Skeletal muscle tissue (tissue), 3 donors: ENCODE measurements at regions not wholly inside any gene's neighbourhood (a gene's known extent, or its start where the extent isn't known, plus 50 kb on each side); places are given as distances from the start of the nearest gene placed in this dataset.

Source experiments
- H3K27ac ChIP-seq: one replicate; pipeline ENCODE4 v1.7.0; 2013; ENCODE audit warnings: mild to moderate bottlenecking, low read depth, low read length, inconsistent platforms
- H3K27me3 ChIP-seq, 3 donors: one replicate each; pipeline ENCODE4 v1.7.0; 2013; ENCODE audit warnings: low read length in 3 of 3; ENCODE audit not compliant: control insufficient read depth in 3 of 3, insufficient read depth in 3 of 3
- H3K36me3 ChIP-seq, 3 donors: one replicate each; pipeline ENCODE4 v1.7.0; 2013; ENCODE audit warnings: low read length in 3 of 3; ENCODE audit not compliant: control insufficient read depth in 3 of 3, insufficient read depth in 3 of 3
- H3K4me1 ChIP-seq, 3 donors: one replicate each; pipeline ENCODE4 v1.7.0; 2013; ENCODE audit warnings: low read length in 3 of 3, mild to moderate bottlenecking in 3 of 3; ENCODE audit not compliant: control insufficient read depth in 3 of 3, insufficient read depth in 3 of 3
- H3K4me3 ChIP-seq, 3 donors: one replicate each; pipeline ENCODE4 v1.7.0; 2013; ENCODE audit warnings: low read length in 3 of 3
- H3K9ac ChIP-seq, 3 donors: one replicate each; pipeline ENCODE4 v1.7.0; 2013; ENCODE audit warnings: low read length in 3 of 3, mild to moderate bottlenecking in 3 of 3, moderate library complexity in 2 of 3, low read depth in 1 of 3
- H3K9me3 ChIP-seq, 3 donors: one replicate each; pipeline ENCODE4 v1.7.0; 2013; ENCODE audit warnings: low read length in 3 of 3; ENCODE audit not compliant: control insufficient read depth in 3 of 3
- donor health status: Osteomylitis.

DNA sequence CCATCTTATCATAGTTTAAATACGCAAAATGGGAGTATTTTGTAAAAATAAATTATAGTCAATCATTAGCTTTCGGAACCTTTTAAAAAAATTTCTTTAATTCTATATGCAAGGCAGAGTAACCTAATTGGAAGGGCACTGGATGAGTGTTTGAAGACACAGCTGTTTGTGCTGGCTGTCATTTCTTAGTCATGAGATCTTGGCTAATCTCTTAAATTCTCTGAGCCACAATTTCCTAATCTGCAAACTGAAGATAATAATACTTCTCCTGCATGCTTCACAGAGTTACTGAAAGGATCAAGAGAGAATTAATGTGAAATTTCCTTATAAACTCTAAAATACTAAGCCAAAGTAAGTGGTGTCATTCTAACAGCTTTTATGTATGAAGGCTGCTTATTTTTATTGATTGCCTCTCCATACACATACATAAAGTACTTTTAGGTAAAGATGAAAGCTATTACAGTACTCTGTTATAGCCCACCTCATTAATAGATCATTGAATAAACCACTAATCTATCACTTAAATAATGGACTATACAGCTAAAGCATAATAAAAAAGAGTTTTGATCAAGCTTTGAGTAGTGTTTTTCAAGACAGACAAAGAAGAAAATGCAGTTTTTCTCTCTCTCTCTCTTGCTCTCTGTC lies 383.7 kb upstream of the IRAK1BP1 start:
- Histone ChIP-seq H3K9me3 (no peaks in the 10 kb centered on the region), H3K4me1 (no peaks in the 10 kb centered on the region), H3K27ac (no peak overlapping the region), H3K36me3 (no peaks in the 10 kb centered on the region), H3K4me3 (no peak overlapping the region), H3K9ac (no peak overlapping the region), H3K27me3 (no peaks in the 10 kb centered on the region)

- H3K27me3 ChIP-seq, result no peaks in the 10 kb centered on the region
- H3K9me3 ChIP-seq, result no peaks in the 10 kb centered on the region
- H3K9ac ChIP-seq, result no peak overlapping the region
- H3K4me3 ChIP-seq, result no peak overlapping the region
- no peaks in the 10 kb centered on the region for H3K36me3 ChIP-seq
- no peak overlapping the region for H3K27ac ChIP-seq
- H3K4me1 ChIP-seq, result no peaks in the 10 kb centered on the region
These were observed 382.9 kb upstream of the IRAK1BP1 start for GRCh38 chr6:78484198-78485064.

GRCh38 chr6:78487401-78487800 lies 379.9 kb upstream of the IRAK1BP1 start:
- Histone ChIP-seq H3K4me3 (no peak overlapping the region), H3K36me3 (no peaks in the 10 kb centered on the region), H3K27ac (no peak overlapping the region), H3K9me3 (no peaks in the 10 kb centered on the region), H3K27me3 (no peaks in the 10 kb centered on the region), H3K4me1 (no peaks in the 10 kb centered on the region), H3K9ac (no peak overlapping the region)

DNA sequence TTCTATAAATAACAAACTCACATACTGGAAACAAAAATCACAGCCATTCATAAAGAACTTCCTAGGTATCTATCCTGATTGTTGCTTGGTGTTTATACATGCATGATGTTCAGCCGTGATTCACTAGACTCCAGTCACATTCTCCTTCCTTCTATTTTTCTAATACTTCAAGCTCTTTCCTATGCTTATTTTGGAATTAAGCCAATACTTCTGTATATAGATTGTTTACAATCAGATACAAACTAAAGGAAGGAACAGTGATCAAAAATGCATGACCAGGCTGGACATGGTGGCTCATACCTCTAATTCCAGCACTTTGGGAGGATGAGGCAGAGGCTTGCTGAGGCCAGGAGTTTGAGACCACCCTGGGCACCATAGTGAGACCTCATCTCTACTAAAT lies 377.5 kb upstream of the IRAK1BP1 start:
- Histone ChIP-seq H3K27ac (no peak overlapping the region), H3K4me1 (no peaks in the 10 kb centered on the region), H3K9ac (no peak overlapping the region), H3K27me3 (no peaks in the 10 kb centered on the region), H3K9me3 (no peaks in the 10 kb centered on the region), H3K4me3 (no peak overlapping the region), H3K36me3 (no peaks in the 10 kb centered on the region)

- no peak overlapping the region for H3K9ac ChIP-seq
- no peaks in the 10 kb centered on the region for H3K9me3 ChIP-seq
- H3K27me3 ChIP-seq, result no peaks in the 10 kb centered on the region
- no peak overlapping the region for H3K4me3 ChIP-seq
- no peaks in the 10 kb centered on the region for H3K4me1 ChIP-seq
- no peaks in the 10 kb centered on the region for H3K36me3 ChIP-seq
- H3K27ac ChIP-seq, result no peak overlapping the region
These were observed 374.9 kb upstream of the IRAK1BP1 start for GRCh38 chr6:78492351-78493017.

DNA sequence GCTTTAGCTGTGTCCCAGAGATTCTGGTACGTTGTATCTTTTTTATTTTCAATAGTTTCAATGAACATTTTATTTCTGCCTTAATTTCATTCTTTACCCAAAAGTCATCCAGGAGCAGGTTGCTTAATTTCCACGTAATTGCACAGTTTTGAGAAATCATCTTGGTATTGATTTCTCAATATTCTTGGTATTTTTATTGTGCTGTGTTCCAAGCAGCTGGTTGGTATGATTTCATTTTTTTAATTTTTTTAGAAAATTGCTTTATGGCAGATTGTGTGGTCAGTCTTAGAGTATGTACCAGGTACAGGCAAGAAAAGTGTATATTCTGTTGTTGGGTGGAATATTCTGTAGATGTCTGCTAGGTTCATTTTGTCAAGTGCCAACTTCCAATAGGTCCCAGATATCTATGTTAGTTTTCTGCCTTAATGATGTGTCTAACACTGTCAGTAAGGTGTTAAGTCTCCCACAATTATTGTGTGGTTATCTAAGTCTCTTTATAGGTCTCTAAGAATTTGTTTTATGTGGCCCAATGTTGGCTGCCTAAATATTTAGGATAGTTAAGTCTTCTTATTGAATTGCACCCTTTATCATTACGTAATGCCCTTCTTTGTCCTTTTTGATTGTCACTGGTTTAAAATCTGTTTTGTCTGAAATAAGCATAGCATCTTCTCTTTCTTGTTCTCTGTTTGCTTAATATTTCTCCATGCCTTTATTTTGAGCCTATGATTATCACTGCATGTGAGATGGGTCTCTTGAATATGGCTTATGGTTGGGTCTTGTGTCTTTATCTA lies 366.9 kb upstream of the IRAK1BP1 start:
- Histone ChIP-seq H3K9ac (no peak overlapping the region), H3K36me3 (no peaks in the 10 kb centered on the region), H3K27ac (no peak overlapping the region), H3K4me3 (no peak overlapping the region), H3K9me3 (no peaks in the 10 kb centered on the region), H3K27me3 (no peaks in the 10 kb centered on the region), H3K4me1 (no peaks in the 10 kb centered on the region)

DNA sequence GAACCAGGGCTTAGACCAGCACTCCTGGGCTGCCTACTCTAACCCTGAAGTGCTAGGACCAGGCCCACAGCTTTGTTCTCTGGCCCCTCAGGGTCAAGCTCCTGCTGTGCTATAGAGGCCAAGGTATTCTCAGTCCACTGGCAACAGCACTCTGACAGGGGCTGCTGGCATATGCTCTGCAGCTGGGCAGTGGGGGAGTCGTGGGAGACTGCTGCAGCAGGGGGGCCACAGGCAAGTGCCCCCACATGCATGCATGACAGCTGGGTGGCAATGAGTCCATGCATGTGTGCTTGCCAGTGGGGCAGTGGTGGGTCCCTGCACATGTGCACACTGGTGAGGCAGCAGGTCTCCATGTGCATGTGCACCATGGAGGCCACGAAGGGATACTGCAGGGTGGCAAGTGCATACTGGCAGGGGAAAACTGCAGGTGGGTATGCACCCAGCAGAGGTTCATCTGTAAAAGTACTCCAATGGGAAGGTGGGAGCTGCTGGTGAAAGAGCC lies 364.9 kb upstream of the IRAK1BP1 start:
- Histone ChIP-seq H3K36me3 (no peaks in the 10 kb centered on the region), H3K9me3 (no peaks in the 10 kb centered on the region), H3K4me1 (no peaks in the 10 kb centered on the region), H3K4me3 (no peak overlapping the region), H3K9ac (no peak overlapping the region), H3K27me3 (no peaks in the 10 kb centered on the region), H3K27ac (no peak overlapping the region)

GRCh38 chr6:78505178-78505577 lies 362.2 kb upstream of the IRAK1BP1 start:
- no peaks in the 10 kb centered on the region for H3K4me1 ChIP-seq
- H3K27ac ChIP-seq, result no peak overlapping the region
- H3K9me3 ChIP-seq, result no peaks in the 10 kb centered on the region
- no peaks in the 10 kb centered on the region for H3K27me3 ChIP-seq
- no peak overlapping the region for H3K4me3 ChIP-seq
- no peaks in the 10 kb centered on the region for H3K36me3 ChIP-seq
- no peak overlapping the region for H3K9ac ChIP-seq

DNA sequence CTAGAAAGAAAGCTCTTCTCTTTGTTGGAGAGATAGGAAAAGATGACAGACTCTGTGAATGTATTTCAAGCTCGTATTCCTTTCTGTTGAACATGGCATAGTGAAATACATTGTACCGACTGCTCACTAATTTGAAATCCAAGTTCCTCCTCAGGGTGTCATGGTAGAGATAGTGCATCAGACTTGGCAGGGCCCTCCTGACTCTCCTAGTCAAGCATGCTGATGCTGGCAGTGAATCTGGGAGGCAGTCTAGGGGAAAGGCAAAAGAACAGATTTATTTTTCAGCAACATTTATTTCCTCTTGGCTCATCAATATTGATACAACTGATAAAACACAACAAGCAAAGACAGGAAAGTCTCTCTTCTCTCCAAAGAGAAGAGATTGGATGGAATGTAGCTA lies 356.3 kb upstream of the IRAK1BP1 start:
- H3K9ac ChIP-seq, result no peak overlapping the region
- H3K27ac ChIP-seq, result no peak overlapping the region
- H3K4me3 ChIP-seq, result no peak overlapping the region
- H3K27me3 ChIP-seq, result no peaks in the 10 kb centered on the region
- H3K4me1 ChIP-seq, result no peaks in the 10 kb centered on the region
- H3K36me3 ChIP-seq, result no peaks in the 10 kb centered on the region
- H3K9me3 ChIP-seq, result no peaks in the 10 kb centered on the region
